ENCODE measurements at regions not wholly inside any gene's neighbourhood (a gene's known extent, or its start where the extent isn't known, plus 50 kb on each side); places are given as distances from the start of the nearest gene placed in this dataset.

DNA sequence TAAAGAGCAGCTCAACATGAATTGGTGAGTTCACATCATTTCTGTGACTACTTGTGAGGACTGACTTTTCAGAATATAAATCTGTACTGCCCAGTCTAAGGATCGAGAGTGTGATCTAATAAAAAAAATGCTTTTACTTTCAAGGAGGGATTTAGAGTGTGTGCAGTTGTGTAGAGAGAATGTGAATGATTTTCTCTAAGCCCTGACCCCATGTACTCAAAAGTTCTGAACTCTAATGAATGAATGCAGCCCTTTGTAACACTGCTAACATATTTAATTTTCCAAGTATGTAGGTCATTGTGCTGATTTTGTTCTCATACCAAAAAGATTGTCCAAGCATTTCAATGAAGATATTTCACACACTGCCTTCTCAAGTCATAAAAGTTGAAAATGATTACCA, 92.5 kb upstream of the STOX2 start:
- TF ChIP-seq ZNF274 (IDR thresholded peaks at IDR 0.05; ENCODE audit: low read depth, low read length) (no peak), YY1 (IDR thresholded peaks at IDR 0.05; ENCODE audit: insufficient read depth, insufficient read length) (no peak), SUZ12 (IDR thresholded peaks at IDR 0.05; ENCODE audit: extremely low read depth, insufficient read depth, insufficient read length) (no peak)

Measured in NT2/D1 (cell line).